A549 (cell line): ENCODE measurements at regions not wholly inside any gene's neighbourhood (a gene's known extent, or its start where the extent isn't known, plus 50 kb on each side); places are given as distances from the start of the nearest gene placed in this dataset.

ENCODE experiments used
- JUN ChIP-seq, 2 experiments: fragments of >200 bp; sonication (Bioruptor Twin); formaldehyde crosslinking; IDR thresholded peaks; 2 replicates in 1 of 2; 3 replicates in 1 of 2; pipeline ENCODE4 v1.6.1; 2016 to 2017
- MAFK ChIP-seq: fragments of 450-650 bp; IDR thresholded peaks from 2 replicates; pipeline ENCODE4 v1.6.1; 2014; ENCODE audit not compliant: partially characterized antibody
- MAZ ChIP-seq: fragments of 150-350 bp; IDR thresholded peaks from 2 replicates; pipeline ENCODE4 v1.6.1; 2014; ENCODE audit warnings: antibody characterized with exemption, low read depth, low read length, borderline replicate concordance
- POLR2A ChIP-seq: IDR thresholded peaks from 2 replicates; pipeline ENCODE4 v1.6.1; 2012; ENCODE audit warnings: mild to moderate bottlenecking, low read length
- RFX5 ChIP-seq: fragments of 450-650 bp; IDR thresholded peaks from 2 replicates; pipeline ENCODE4 v1.7.1; 2014; ENCODE audit warnings: antibody characterized with exemption, mild to moderate bottlenecking, moderate library complexity
- TF ChIP-seq, protein P1 (sequence below): fragments of >200 bp; sonication (Bioruptor Twin); formaldehyde crosslinking; IDR thresholded peaks from 3 replicates; pipeline ENCODE4 v1.5.1; 2016
- TF ChIP-seq, protein P2 (sequence below): IDR thresholded peaks from 2 replicates; pipeline ENCODE4 v1.6.1; 2012
- TF ChIP-seq, protein P3 (sequence below): fragments of 150-350 bp; IDR thresholded peaks from 2 replicates; pipeline ENCODE4 v1.6.1; 2014; ENCODE audit warnings: low read depth, mild to moderate bottlenecking, low read length
- TF ChIP-seq, protein P4 (sequence below): fragments of 200-600 bp; sonication (generic); IDR thresholded peaks from 2 replicates; pipeline ENCODE4 v1.6.1; 2016; ENCODE audit warnings: antibody characterized with exemption, mild to moderate bottlenecking, moderate library complexity
- TF ChIP-seq, protein P5 (sequence below): fragments of >200 bp; sonication (Bioruptor Twin); formaldehyde crosslinking; IDR thresholded peaks from 3 replicates; pipeline ENCODE4 v1.6.1; 2016

DNA sequence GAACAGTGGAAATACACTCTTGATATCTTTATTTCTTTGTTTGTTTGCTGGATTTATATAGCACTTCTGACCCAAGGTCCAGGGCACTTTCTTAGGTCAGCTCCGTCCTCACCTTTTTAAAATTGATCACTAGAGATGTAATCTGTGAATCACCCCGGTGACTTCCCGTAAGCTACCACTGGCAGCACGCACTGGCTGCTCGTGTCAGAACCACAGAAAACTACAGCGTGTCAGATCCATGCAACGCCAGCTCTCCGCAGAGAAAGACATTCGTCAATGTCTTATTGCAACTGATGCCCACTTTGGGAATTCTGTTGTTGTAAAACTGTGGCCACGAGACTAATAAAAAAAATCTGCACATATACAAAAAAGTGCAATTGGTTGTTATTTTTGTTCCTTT is 779.4 kb upstream of the ZEB2 start:
- TF ChIP-seq, protein P1, sequence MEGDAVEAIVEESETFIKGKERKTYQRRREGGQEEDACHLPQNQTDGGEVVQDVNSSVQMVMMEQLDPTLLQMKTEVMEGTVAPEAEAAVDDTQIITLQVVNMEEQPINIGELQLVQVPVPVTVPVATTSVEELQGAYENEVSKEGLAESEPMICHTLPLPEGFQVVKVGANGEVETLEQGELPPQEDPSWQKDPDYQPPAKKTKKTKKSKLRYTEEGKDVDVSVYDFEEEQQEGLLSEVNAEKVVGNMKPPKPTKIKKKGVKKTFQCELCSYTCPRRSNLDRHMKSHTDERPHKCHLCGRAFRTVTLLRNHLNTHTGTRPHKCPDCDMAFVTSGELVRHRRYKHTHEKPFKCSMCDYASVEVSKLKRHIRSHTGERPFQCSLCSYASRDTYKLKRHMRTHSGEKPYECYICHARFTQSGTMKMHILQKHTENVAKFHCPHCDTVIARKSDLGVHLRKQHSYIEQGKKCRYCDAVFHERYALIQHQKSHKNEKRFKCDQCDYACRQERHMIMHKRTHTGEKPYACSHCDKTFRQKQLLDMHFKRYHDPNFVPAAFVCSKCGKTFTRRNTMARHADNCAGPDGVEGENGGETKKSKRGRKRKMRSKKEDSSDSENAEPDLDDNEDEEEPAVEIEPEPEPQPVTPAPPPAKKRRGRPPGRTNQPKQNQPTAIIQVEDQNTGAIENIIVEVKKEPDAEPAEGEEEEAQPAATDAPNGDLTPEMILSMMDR: no peak
- TF ChIP-seq MAFK (no peak), POLR2A (no peak), RFX5 (no peak), JUN (IDR thresholded peaks at IDR 0.05) (no peak), MAZ (no peak)
- TF ChIP-seq, protein P2, sequence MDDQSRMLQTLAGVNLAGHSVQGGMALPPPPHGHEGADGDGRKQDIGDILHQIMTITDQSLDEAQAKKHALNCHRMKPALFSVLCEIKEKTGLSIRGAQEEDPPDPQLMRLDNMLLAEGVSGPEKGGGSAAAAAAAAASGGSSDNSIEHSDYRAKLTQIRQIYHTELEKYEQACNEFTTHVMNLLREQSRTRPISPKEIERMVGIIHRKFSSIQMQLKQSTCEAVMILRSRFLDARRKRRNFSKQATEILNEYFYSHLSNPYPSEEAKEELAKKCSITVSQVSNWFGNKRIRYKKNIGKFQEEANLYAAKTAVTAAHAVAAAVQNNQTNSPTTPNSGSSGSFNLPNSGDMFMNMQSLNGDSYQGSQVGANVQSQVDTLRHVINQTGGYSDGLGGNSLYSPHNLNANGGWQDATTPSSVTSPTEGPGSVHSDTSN: no peak
- TF ChIP-seq, protein P3, sequence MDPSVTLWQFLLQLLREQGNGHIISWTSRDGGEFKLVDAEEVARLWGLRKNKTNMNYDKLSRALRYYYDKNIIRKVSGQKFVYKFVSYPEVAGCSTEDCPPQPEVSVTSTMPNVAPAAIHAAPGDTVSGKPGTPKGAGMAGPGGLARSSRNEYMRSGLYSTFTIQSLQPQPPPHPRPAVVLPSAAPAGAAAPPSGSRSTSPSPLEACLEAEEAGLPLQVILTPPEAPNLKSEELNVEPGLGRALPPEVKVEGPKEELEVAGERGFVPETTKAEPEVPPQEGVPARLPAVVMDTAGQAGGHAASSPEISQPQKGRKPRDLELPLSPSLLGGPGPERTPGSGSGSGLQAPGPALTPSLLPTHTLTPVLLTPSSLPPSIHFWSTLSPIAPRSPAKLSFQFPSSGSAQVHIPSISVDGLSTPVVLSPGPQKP: no peak
- TF ChIP-seq, protein P4, sequence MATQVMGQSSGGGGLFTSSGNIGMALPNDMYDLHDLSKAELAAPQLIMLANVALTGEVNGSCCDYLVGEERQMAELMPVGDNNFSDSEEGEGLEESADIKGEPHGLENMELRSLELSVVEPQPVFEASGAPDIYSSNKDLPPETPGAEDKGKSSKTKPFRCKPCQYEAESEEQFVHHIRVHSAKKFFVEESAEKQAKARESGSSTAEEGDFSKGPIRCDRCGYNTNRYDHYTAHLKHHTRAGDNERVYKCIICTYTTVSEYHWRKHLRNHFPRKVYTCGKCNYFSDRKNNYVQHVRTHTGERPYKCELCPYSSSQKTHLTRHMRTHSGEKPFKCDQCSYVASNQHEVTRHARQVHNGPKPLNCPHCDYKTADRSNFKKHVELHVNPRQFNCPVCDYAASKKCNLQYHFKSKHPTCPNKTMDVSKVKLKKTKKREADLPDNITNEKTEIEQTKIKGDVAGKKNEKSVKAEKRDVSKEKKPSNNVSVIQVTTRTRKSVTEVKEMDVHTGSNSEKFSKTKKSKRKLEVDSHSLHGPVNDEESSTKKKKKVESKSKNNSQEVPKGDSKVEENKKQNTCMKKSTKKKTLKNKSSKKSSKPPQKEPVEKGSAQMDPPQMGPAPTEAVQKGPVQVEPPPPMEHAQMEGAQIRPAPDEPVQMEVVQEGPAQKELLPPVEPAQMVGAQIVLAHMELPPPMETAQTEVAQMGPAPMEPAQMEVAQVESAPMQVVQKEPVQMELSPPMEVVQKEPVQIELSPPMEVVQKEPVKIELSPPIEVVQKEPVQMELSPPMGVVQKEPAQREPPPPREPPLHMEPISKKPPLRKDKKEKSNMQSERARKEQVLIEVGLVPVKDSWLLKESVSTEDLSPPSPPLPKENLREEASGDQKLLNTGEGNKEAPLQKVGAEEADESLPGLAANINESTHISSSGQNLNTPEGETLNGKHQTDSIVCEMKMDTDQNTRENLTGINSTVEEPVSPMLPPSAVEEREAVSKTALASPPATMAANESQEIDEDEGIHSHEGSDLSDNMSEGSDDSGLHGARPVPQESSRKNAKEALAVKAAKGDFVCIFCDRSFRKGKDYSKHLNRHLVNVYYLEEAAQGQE: no peak
- TF ChIP-seq, protein P5, sequence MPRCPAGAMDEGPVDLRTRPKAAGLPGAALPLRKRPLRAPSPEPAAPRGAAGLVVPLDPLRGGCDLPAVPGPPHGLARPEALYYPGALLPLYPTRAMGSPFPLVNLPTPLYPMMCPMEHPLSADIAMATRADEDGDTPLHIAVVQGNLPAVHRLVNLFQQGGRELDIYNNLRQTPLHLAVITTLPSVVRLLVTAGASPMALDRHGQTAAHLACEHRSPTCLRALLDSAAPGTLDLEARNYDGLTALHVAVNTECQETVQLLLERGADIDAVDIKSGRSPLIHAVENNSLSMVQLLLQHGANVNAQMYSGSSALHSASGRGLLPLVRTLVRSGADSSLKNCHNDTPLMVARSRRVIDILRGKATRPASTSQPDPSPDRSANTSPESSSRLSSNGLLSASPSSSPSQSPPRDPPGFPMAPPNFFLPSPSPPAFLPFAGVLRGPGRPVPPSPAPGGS: no peak
